CD14-positive monocyte (primary cell): ENCODE measurements at regions not wholly inside any gene's neighbourhood (a gene's known extent, or its start where the extent isn't known, plus 50 kb on each side); places are given as distances from the start of the nearest gene placed in this dataset.

Experiments used
- DNase-seq, 3 donors: peaks; one replicate each; pipeline ENCODE4 v3.0.0-alpha.2; 2011 to 2022
- H2AFZ ChIP-seq: 2 replicates; pipeline ENCODE4 v1.6.0; 2012; ENCODE audit warnings: mild to moderate bottlenecking, low read depth, low read length, inconsistent platforms; ENCODE audit not compliant: insufficient read depth, poor library complexity, severe bottlenecking
- H3K27ac ChIP-seq, 2 donors: 1 replicate in 1 of 2; 2 replicates in 1 of 2; pipeline ENCODE4 v1.5.1; 2012 to 2013; ENCODE audit warnings: low read length in 2 of 2, control low read depth in 1 of 2, inconsistent platforms in 1 of 2, low read depth in 1 of 2, mild to moderate bottlenecking in 1 of 2
- H3K27me3 ChIP-seq, 2 donors: one replicate each; pipeline versions ENCODE4 v1.6.0 to v1.6.1; 2011 to 2013; ENCODE audit warnings: low read length in 2 of 2; ENCODE audit not compliant: control insufficient read depth in 2 of 2, insufficient read depth in 2 of 2
- H3K36me3 ChIP-seq, 2 donors: replicated peaks in 1 of 2; 1 replicate in 1 of 2; 2 replicates in 1 of 2; pipeline versions ENCODE4 v1.5.1 to v1.6.1; 2012 to 2013; ENCODE audit warnings: low read length in 2 of 2, control low read depth in 1 of 2, inconsistent platforms in 1 of 2, mild to moderate bottlenecking in 1 of 2; ENCODE audit not compliant: insufficient read depth in 2 of 2, control insufficient read depth in 1 of 2
- H3K4me1 ChIP-seq, 2 donors: 1 replicate in 1 of 2; 2 replicates in 1 of 2; pipeline versions ENCODE4 v1.5.1 to v1.6.1; 2012 to 2013; ENCODE audit warnings: low read length in 2 of 2, control low read depth in 1 of 2, inconsistent platforms in 1 of 2, mild to moderate bottlenecking in 1 of 2, moderate library complexity in 1 of 2; ENCODE audit not compliant: insufficient read depth in 2 of 2, control insufficient read depth in 1 of 2
- H3K4me2 ChIP-seq: replicated peaks from 2 replicates; pipeline ENCODE3; 2012; ENCODE audit warnings: low read length, moderate library complexity, mild to moderate bottlenecking; ENCODE audit not compliant: poor library complexity, severe bottlenecking; ENCODE audit errors: extremely low read depth
- H3K4me3 ChIP-seq, 3 experiments: fragments of 200-600 bp in 1 of 3; sonication (generic) in 1 of 3; replicated peaks in 1 of 3; 1 replicate in 2 of 3; 2 replicates in 1 of 3; pipeline ENCODE4 v1.5.1; 2011 to 2013; ENCODE audit warnings: low read length in 3 of 3, mild to moderate bottlenecking in 3 of 3, control low read depth in 2 of 3, low read depth in 2 of 3, inconsistent platforms in 1 of 3, moderate library complexity in 1 of 3
- H3K79me2 ChIP-seq: 2 replicates; pipeline ENCODE4 v1.6.0; 2012; ENCODE audit warnings: mild to moderate bottlenecking, control low read depth, inconsistent platforms, low read length, moderate library complexity; ENCODE audit not compliant: insufficient read depth
- H3K9ac ChIP-seq: 2 replicates; pipeline ENCODE4 v1.6.0; 2017; ENCODE audit warnings: low read length, mild to moderate bottlenecking; ENCODE audit not compliant: insufficient read depth, poor library complexity, severe bottlenecking
- H3K9me3 ChIP-seq, 2 donors: replicated peaks in 1 of 2; 1 replicate in 1 of 2; 2 replicates in 1 of 2; pipeline versions ENCODE4 v1.5.1 to v1.6.1; 2012 to 2013; ENCODE audit warnings: low read length in 2 of 2, control low read depth in 1 of 2; ENCODE audit not compliant: control insufficient read depth in 1 of 2, insufficient read depth in 1 of 2
- H4K20me1 ChIP-seq: 2 replicates; pipeline ENCODE4 v1.6.0; 2012; ENCODE audit warnings: mild to moderate bottlenecking, low read length, control low read depth, moderate library complexity; ENCODE audit not compliant: insufficient read depth
- H3K27ac Mint-ChIP-seq, 7 donors: one replicate each; pipeline ENCODE4 v1.8.0; 2020; ENCODE audit warnings: mild to moderate bottlenecking in 7 of 7, mixed read lengths in 7 of 7, moderate library complexity in 6 of 7, inconsistent platforms in 2 of 7
- H3K27me3 Mint-ChIP-seq, 3 donors: one replicate each; pipeline ENCODE4 v1.8.0; 2021 to 2022; ENCODE audit warnings: low read depth in 3 of 3, mild to moderate bottlenecking in 3 of 3, mixed read lengths in 3 of 3, moderate library complexity in 3 of 3, inconsistent platforms in 1 of 3
- H3K36me3 Mint-ChIP-seq, 2 donors: one replicate each; pipeline ENCODE4 v1.8.0; 2020; ENCODE audit warnings: mixed read lengths in 2 of 2, inconsistent platforms in 1 of 2, mild to moderate bottlenecking in 1 of 2
- H3K4me1 Mint-ChIP-seq: one replicate; pipeline ENCODE4 v1.8.0; 2020; ENCODE audit warnings: mild to moderate bottlenecking, mixed read lengths
- H3K4me3 Mint-ChIP-seq, 2 donors: one replicate each; pipeline ENCODE4 v1.8.0; 2020; ENCODE audit warnings: mild to moderate bottlenecking in 2 of 2, mixed read lengths in 2 of 2, moderate library complexity in 1 of 2
- H3K9me3 Mint-ChIP-seq, 7 donors: one replicate each; pipeline ENCODE4 v1.8.0; 2020 to 2022; ENCODE audit warnings: mixed read lengths in 7 of 7, mild to moderate bottlenecking in 6 of 7, moderate library complexity in 6 of 7, inconsistent platforms in 2 of 7
- WGBS: methylation state at CpG from one replicate; pipeline ENCODE4 v1.1.5; 2013; ENCODE audit warnings: missing lambda C conversion rate; ENCODE audit not compliant: insufficient coverage; 5-methylcytosine and 5-hydroxymethylcytosine counted together
- intact Hi-C, 2 donors: fragments of 100-400 bp; cut with micrococcal nuclease; formaldehyde crosslinking; loops; one replicate each; pipeline versions ENCODE4 v1.15.0 to v1.15.1; 2023
- TF ChIP-seq, protein P1 (sequence below): fragments of 200-600 bp; IDR thresholded peaks from one replicate; pipeline ENCODE4 v1.8.0; 2022; ENCODE audit warnings: antibody characterized with exemption, mild to moderate bottlenecking

DNA sequence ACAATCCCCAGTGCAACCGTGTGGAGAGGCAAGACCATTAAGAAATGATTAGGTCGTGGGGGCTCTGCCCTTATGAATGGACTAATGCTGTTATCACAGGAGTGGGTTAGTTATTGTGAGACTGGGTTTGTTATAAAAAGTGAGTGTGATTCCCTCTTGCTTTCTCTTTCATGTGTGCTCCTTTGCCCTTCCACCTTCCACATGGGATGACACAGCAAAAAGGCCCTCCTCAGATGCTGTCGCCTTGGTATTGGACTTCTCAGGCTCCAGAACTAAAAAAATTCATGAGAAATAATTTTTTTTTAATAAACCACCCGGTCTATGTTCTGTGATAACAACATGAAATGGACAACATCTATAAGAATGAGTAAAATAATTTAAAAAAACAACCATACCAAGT, 136.1 kb upstream of the PCBD1 start:
- peaks cover 7 to 9% of the 10 kb centered on the region in 2 donors for H3K9me3 ChIP-seq
- Mint-ChIP-seq H3K4me1 (no peaks in the 10 kb centered on the region), H3K27ac (no peak overlapping the region), H3K9me3 (peaks cover 0 to 9% (median 6%) of the 10 kb centered on the region in 7 donors), H3K27me3 (peaks cover 0 to 2% (median 1%) of the 10 kb centered on the region in 3 donors), H3K4me3 (no peak overlapping the region), H3K36me3 (no peaks in the 10 kb centered on the region)
- no peak overlapping the region for H3K27ac ChIP-seq
- H4K20me1 ChIP-seq: no peaks in the 10 kb centered on the region
- H3K4me1 ChIP-seq: no peaks in the 10 kb centered on the region
- intact Hi-C loops: no loop called here
- H2AFZ ChIP-seq: no peak overlapping the region
- no peak overlapping the region for H3K9ac ChIP-seq
- no peak overlapping the region for H3K4me3 ChIP-seq
- DNase-seq: no peak
- TF ChIP-seq, protein P1, sequence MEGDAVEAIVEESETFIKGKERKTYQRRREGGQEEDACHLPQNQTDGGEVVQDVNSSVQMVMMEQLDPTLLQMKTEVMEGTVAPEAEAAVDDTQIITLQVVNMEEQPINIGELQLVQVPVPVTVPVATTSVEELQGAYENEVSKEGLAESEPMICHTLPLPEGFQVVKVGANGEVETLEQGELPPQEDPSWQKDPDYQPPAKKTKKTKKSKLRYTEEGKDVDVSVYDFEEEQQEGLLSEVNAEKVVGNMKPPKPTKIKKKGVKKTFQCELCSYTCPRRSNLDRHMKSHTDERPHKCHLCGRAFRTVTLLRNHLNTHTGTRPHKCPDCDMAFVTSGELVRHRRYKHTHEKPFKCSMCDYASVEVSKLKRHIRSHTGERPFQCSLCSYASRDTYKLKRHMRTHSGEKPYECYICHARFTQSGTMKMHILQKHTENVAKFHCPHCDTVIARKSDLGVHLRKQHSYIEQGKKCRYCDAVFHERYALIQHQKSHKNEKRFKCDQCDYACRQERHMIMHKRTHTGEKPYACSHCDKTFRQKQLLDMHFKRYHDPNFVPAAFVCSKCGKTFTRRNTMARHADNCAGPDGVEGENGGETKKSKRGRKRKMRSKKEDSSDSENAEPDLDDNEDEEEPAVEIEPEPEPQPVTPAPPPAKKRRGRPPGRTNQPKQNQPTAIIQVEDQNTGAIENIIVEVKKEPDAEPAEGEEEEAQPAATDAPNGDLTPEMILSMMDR: no peak
- no peaks in the 10 kb centered on the region for H3K27me3 ChIP-seq
- no peaks in the 10 kb centered on the region for H3K79me2 ChIP-seq
- H3K4me2 ChIP-seq: no peak overlapping the region
- H3K36me3 ChIP-seq: no peaks in the 10 kb centered on the region
- WGBS: 100% methylated on average over 1 of the region's 4 CpGs

DNA sequence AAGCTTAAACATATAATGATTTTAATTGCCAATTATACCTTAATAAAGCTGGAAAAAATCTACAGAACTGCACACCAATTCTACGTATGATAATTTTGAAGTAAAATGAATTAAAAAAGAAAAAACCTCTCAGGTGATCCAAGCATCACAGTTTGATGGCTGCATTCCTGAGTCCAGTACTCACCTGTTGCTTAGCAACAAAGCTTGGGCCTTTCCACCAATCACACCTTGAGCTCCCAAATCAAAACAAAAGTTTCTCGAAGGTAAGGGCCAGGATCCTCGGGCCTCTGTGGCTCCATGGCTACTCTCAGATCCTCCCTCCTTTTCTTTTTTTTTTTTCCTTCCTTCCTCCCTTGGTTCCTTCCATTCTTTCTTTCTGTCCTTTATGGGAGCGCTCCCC, 137.2 kb upstream of the PCBD1 start:
- H3K36me3 Mint-ChIP-seq: no peaks in the 10 kb centered on the region
- no peaks in the 10 kb centered on the region for H3K4me1 ChIP-seq
- intact Hi-C loops: no loop called here
- peaks cover 7 to 9% of the 10 kb centered on the region in 2 donors for H3K9me3 ChIP-seq
- H3K4me3 Mint-ChIP-seq: no peak overlapping the region
- DNase-seq: no peak
- no peaks in the 10 kb centered on the region for H3K36me3 ChIP-seq
- H3K27me3 Mint-ChIP-seq: peaks cover 0 to 2% (median 1%) of the 10 kb centered on the region in 3 donors
- no peaks in the 10 kb centered on the region for H3K4me1 Mint-ChIP-seq
- TF ChIP-seq, protein P1: no peak
- H3K4me2 ChIP-seq: no peak overlapping the region
- no peak overlapping the region for H2AFZ ChIP-seq
- no peak overlapping the region for H3K27ac ChIP-seq
- 93% methylated on average over 2 of the region's 4 CpGs for WGBS
- H3K4me3 ChIP-seq: no peak overlapping the region
- H3K9me3 Mint-ChIP-seq: peaks cover 0 to 9% (median 6%) of the 10 kb centered on the region in 7 donors
- H3K27me3 ChIP-seq: no peaks in the 10 kb centered on the region
- H3K9ac ChIP-seq: no peak overlapping the region
- no peaks in the 10 kb centered on the region for H4K20me1 ChIP-seq
- no peak overlapping the region for H3K27ac Mint-ChIP-seq
- H3K79me2 ChIP-seq: no peaks in the 10 kb centered on the region
